ENCODE measurements at regions not wholly inside any gene's neighbourhood (a gene's known extent, or its start where the extent isn't known, plus 50 kb on each side); places are given as distances from the start of the nearest gene placed in this dataset.

- TF ChIP-seq CSDC2 (CRISPR knock-in tag; IDR thresholded peaks at IDR 0.05) (no peak), ZNF70 (CRISPR knock-in tag; IDR thresholded peaks at IDR 0.05) (no peak), ZC3H10 (CRISPR knock-in tag; IDR thresholded peaks at IDR 0.05) (no peak), ESRRG (CRISPR knock-in tag; IDR thresholded peaks at IDR 0.05) (no peak), TOX (CRISPR knock-in tag; IDR thresholded peaks at IDR 0.05; ENCODE audit: borderline replicate concordance) (no peak), ZNF8 (CRISPR knock-in tag; IDR thresholded peaks at IDR 0.05) (no peak), GLIS3 (CRISPR knock-in tag; IDR thresholded peaks at IDR 0.05) (no peak), OSR1 (CRISPR knock-in tag; IDR thresholded peaks at IDR 0.05) (no peak), BACH2 (CRISPR knock-in tag; IDR thresholded peaks at IDR 0.05; ENCODE audit: borderline replicate concordance) (no peak), ZFP30 (CRISPR knock-in tag; IDR thresholded peaks at IDR 0.05) (no peak), ZNF565 (CRISPR knock-in tag; conservative IDR thresholded peaks at IDR 0.05; ENCODE audit: low read depth) (no peak), SNAI2 (CRISPR knock-in tag; IDR thresholded peaks at IDR 0.05) (no peak)
- TF ChIP-seq, protein P1, sequence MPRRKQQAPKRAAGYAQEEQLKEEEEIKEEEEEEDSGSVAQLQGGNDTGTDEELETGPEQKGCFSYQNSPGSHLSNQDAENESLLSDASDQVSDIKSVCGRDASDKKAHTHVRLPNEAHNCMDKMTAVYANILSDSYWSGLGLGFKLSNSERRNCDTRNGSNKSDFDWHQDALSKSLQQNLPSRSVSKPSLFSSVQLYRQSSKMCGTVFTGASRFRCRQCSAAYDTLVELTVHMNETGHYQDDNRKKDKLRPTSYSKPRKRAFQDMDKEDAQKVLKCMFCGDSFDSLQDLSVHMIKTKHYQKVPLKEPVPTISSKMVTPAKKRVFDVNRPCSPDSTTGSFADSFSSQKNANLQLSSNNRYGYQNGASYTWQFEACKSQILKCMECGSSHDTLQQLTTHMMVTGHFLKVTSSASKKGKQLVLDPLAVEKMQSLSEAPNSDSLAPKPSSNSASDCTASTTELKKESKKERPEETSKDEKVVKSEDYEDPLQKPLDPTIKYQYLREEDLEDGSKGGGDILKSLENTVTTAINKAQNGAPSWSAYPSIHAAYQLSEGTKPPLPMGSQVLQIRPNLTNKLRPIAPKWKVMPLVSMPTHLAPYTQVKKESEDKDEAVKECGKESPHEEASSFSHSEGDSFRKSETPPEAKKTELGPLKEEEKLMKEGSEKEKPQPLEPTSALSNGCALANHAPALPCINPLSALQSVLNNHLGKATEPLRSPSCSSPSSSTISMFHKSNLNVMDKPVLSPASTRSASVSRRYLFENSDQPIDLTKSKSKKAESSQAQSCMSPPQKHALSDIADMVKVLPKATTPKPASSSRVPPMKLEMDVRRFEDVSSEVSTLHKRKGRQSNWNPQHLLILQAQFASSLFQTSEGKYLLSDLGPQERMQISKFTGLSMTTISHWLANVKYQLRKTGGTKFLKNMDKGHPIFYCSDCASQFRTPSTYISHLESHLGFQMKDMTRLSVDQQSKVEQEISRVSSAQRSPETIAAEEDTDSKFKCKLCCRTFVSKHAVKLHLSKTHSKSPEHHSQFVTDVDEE (CRISPR knock-in tag; IDR thresholded peaks at IDR 0.05) = no peak
- TF ChIP-seq, protein P2, sequence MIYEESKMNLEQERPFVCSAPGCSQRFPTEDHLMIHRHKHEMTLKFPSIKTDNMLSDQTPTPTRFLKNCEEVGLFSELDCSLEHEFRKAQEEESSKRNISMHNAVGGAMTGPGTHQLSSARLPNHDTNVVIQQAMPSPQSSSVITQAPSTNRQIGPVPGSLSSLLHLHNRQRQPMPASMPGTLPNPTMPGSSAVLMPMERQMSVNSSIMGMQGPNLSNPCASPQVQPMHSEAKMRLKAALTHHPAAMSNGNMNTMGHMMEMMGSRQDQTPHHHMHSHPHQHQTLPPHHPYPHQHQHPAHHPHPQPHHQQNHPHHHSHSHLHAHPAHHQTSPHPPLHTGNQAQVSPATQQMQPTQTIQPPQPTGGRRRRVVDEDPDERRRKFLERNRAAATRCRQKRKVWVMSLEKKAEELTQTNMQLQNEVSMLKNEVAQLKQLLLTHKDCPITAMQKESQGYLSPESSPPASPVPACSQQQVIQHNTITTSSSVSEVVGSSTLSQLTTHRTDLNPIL (CRISPR knock-in tag; IDR thresholded peaks at IDR 0.05; ENCODE audit: low read depth) = no peak
- ATAC-seq = no peak
Observed at GRCh38 chr12:84706374-84706773, 206.2 kb downstream of the SLC6A15 start.

DNA sequence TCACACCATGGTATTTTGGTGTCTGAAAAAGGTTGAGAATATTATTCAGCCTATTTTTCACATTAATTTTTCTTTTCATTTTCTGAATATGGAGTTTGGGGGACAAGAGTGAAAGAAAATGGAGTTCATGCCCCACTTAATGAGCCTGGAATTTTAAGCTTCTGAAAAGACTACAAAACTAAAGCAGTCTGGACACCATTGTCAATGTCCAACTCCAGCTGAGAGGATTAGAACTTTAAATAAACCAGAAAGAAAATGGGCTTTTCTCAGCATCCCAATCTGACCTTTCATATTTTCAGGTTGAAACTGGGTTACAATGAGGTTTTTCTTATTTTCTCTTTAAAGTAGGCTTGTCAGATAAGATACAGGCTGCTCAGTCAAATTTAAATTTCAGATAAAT lies 207.7 kb downstream of the SLC6A15 start:
- ATAC-seq = no peak
- TF ChIP-seq OSR1 (CRISPR knock-in tag; IDR thresholded peaks at IDR 0.05) = no peak
- TF ChIP-seq CSDC2 (CRISPR knock-in tag; IDR thresholded peaks at IDR 0.05) = no peak
- TF ChIP-seq, protein P2 (CRISPR knock-in tag; IDR thresholded peaks at IDR 0.05; ENCODE audit: low read depth) = no peak
- no peak for TF ChIP-seq ZC3H10 (CRISPR knock-in tag; IDR thresholded peaks at IDR 0.05)
- TF ChIP-seq, protein P1 (CRISPR knock-in tag; IDR thresholded peaks at IDR 0.05) = no peak
- no peak for TF ChIP-seq ZNF565 (CRISPR knock-in tag; conservative IDR thresholded peaks at IDR 0.05; ENCODE audit: low read depth)
- TF ChIP-seq TOX (CRISPR knock-in tag; IDR thresholded peaks at IDR 0.05; ENCODE audit: borderline replicate concordance) = no peak
- TF ChIP-seq SNAI2 (CRISPR knock-in tag; IDR thresholded peaks at IDR 0.05) = no peak
- no peak for TF ChIP-seq RARB (CRISPR knock-in tag; IDR thresholded peaks at IDR 0.05)
- TF ChIP-seq ZFP3 (CRISPR knock-in tag; IDR thresholded peaks at IDR 0.05) = no peak
- TF ChIP-seq TCF4 (CRISPR knock-in tag; IDR thresholded peaks at IDR 0.05; ENCODE audit: borderline replicate concordance) = no peak
- no peak for TF ChIP-seq ARNTL (CRISPR knock-in tag; IDR thresholded peaks at IDR 0.05; ENCODE audit: borderline replicate concordance, low read depth)
- TF ChIP-seq ZNF8 (CRISPR knock-in tag; IDR thresholded peaks at IDR 0.05) = no peak

- TF ChIP-seq, protein P1 (CRISPR knock-in tag; IDR thresholded peaks at IDR 0.05) = no peak
- TF ChIP-seq, protein P3, sequence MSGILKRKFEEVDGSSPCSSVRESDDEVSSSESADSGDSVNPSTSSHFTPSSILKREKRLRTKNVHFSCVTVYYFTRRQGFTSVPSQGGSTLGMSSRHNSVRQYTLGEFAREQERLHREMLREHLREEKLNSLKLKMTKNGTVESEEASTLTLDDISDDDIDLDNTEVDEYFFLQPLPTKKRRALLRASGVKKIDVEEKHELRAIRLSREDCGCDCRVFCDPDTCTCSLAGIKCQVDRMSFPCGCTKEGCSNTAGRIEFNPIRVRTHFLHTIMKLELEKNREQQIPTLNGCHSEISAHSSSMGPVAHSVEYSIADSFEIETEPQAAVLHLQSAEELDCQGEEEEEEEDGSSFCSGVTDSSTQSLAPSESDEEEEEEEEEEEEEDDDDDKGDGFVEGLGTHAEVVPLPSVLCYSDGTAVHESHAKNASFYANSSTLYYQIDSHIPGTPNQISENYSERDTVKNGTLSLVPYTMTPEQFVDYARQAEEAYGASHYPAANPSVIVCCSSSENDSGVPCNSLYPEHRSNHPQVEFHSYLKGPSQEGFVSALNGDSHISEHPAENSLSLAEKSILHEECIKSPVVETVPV (CRISPR knock-in tag; IDR thresholded peaks at IDR 0.05) = no peak
- TF ChIP-seq ESRRG (CRISPR knock-in tag; IDR thresholded peaks at IDR 0.05) (no peak), PPARA (CRISPR knock-in tag; IDR thresholded peaks at IDR 0.05; ENCODE audit: borderline replicate concordance) (no peak), TOX (CRISPR knock-in tag; IDR thresholded peaks at IDR 0.05; ENCODE audit: borderline replicate concordance) (no peak), ZC3H10 (CRISPR knock-in tag; IDR thresholded peaks at IDR 0.05) (no peak), GLIS3 (CRISPR knock-in tag; IDR thresholded peaks at IDR 0.05) (no peak), ZNF565 (CRISPR knock-in tag; conservative IDR thresholded peaks at IDR 0.05; ENCODE audit: low read depth) (no peak)
- no peak for ATAC-seq
Observed at GRCh38 chr12:84702001-84702400, 210.6 kb downstream of the SLC6A15 start.

Measured in SK-N-SH treated with all-trans-retinoic acid at 6 μM for 48 hours (cell line).